SU-DHL-6 (cell line): ENCODE measurements at regions not wholly inside any gene's neighbourhood (a gene's known extent, or its start where the extent isn't known, plus 50 kb on each side); places are given as distances from the start of the nearest gene placed in this dataset.
"Not testable (repeated sequence)": the region's sequence is repeated elsewhere in the genome, so short reads cannot be mapped to it uniquely, and the experiment has no call there.

Source experiments
- H2AFZ ChIP-seq: fragments of 200-600 bp; sonication (generic); 2 replicates; pipeline ENCODE4 v1.6.1; 2014; ENCODE audit warnings: low read depth, mild to moderate bottlenecking, moderate library complexity, mixed read lengths, antibody characterized with exemption, low read length; ENCODE audit not compliant: severe bottlenecking
- H3F3A ChIP-seq: fragments of 200-600 bp; shearing (Covaris generic); 2 replicates; pipeline ENCODE4 v1.6.0; 2016; ENCODE audit warnings: antibody characterized with exemption, mild to moderate bottlenecking; ENCODE audit not compliant: insufficient read depth
- H3K27ac ChIP-seq: fragments of 200-600 bp; sonication (generic); 2 replicates; pipeline ENCODE4 v1.5.1; 2016; ENCODE audit warnings: low read depth, mild to moderate bottlenecking, low read length, moderate library complexity, mixed read lengths
- H3K27me3 ChIP-seq: fragments of 200-600 bp; sonication (generic), shearing (Covaris generic); 2 replicates; pipeline ENCODE4 v1.6.0; 2014; ENCODE audit warnings: mild to moderate bottlenecking, low read length
- H3K36me3 ChIP-seq: fragments of 200-600 bp; sonication (generic); 2 replicates; pipeline ENCODE4 v1.6.1; 2014; ENCODE audit warnings: mild to moderate bottlenecking, low read length, mixed read lengths
- H3K4me2 ChIP-seq: fragments of 300-600, 200-600 bp; shearing (Covaris generic), sonication (generic); 2 replicates; pipeline ENCODE4 v1.6.0; 2014; ENCODE audit warnings: low read length, low read depth, mild to moderate bottlenecking; ENCODE audit not compliant: poor library complexity, severe bottlenecking
- H3K4me3 ChIP-seq: fragments of 200-600 bp; sonication (generic); 2 replicates; pipeline ENCODE4 v1.5.1; 2014; ENCODE audit warnings: antibody characterized with exemption, low read length, mild to moderate bottlenecking, mixed read lengths; ENCODE audit not compliant: insufficient read depth, poor library complexity, severe bottlenecking
- H3K79me2 ChIP-seq: fragments of 200-600 bp; sonication (generic); 2 replicates; pipeline ENCODE4 v1.6.1; 2014; ENCODE audit warnings: mild to moderate bottlenecking, low read length, moderate library complexity; ENCODE audit not compliant: insufficient read depth
- H3K9ac ChIP-seq: fragments of 200-600 bp; sonication (generic); 2 replicates; pipeline ENCODE4 v1.7.0; 2014; ENCODE audit warnings: mild to moderate bottlenecking, low read length
- H3K9me2 ChIP-seq: fragments of 200-600 bp; sonication (generic); replicated peaks from 2 replicates; pipeline ENCODE4 v1.6.1; 2014; ENCODE audit warnings: low read length; ENCODE audit not compliant: insufficient read depth
- H3K9me3 ChIP-seq: fragments of 200-600 bp; sonication (generic); 2 replicates; pipeline ENCODE4 v1.6.1; 2014; ENCODE audit warnings: low read length, mixed read lengths; ENCODE audit not compliant: insufficient read depth
- H4K20me1 ChIP-seq: fragments of 200-600 bp; sonication (generic); 2 replicates; pipeline ENCODE4 v1.6.1; 2014; ENCODE audit warnings: low read depth, mild to moderate bottlenecking, antibody characterized with exemption, low read length, moderate library complexity, mixed read lengths
- EZH2phosphoT487 ChIP-seq: fragments of 200-600 bp; sonication (generic), shearing (Covaris generic); conservative IDR thresholded peaks from 2 replicates; pipeline ENCODE4 v1.6.1; 2018; ENCODE audit warnings: mild to moderate bottlenecking, antibody characterized with exemption, low read length, moderate library complexity, mixed read lengths
- TF ChIP-seq, protein P1 (sequence below): fragments of 200-600 bp; sonication (generic); IDR thresholded peaks from one replicate; pipeline ENCODE4 v1.5.1; 2017; ENCODE audit warnings: antibody characterized with exemption, mild to moderate bottlenecking, low read length, moderate library complexity; ENCODE audit not compliant: insufficient read depth, poor library complexity, severe bottlenecking

DNA sequence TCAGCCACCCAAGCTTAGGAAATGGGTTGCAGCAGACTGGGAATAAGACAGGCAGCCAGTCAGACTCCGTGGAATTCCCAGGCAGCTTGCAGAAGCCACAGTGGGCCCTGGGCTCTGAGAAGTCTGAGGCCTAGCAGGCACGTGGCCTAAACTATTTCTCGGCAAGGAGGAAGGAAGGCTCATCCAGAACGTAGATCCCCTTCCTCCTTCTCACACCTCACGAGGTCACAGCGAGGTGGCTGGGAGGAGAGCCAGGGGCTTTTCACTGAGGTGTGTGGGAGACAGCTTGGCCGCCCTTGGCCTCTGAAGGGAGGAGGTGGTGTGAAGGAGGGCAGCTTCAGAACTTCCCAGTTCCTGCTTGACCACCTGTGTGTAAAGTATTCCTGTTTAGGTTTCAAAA is 77.2 kb upstream of the CCZ1B start:
- not testable (repeated sequence) for H4K20me1 ChIP-seq, H3K9me3 ChIP-seq, H3K4me3 ChIP-seq, H3K27ac ChIP-seq, H3K79me2 ChIP-seq, H3K9me2 ChIP-seq, H3F3A ChIP-seq, H2AFZ ChIP-seq, H3K4me2 ChIP-seq, H3K9ac ChIP-seq, H3K36me3 ChIP-seq, H3K27me3 ChIP-seq

DNA sequence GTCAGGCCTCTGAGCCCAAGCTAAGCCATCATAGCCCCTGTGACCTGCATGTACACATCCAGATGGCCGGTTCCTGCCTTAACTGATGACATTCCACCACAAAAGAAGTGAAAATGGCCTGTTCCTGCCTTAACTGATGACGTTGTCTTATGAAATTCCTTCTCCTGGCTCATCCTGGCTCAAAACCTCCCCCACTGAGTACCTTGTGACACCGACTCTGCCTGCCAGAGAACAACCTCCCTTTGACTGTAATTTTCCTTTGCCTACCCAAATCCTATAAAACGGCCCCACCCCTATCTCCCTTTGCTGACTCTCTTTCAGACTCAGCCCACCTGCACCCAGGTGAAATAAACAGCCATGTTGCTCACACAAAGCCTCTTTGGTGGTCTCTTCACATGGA is 77.7 kb upstream of the CCZ1B start:
- H3F3A ChIP-seq, H3K27ac ChIP-seq, H3K4me3 ChIP-seq, H2AFZ ChIP-seq, H3K9ac ChIP-seq, H4K20me1 ChIP-seq, H3K9me2 ChIP-seq, H3K4me2 ChIP-seq, H3K9me3 ChIP-seq, H3K36me3 ChIP-seq, H3K79me2 ChIP-seq, H3K27me3 ChIP-seq: not testable (repeated sequence)

DNA sequence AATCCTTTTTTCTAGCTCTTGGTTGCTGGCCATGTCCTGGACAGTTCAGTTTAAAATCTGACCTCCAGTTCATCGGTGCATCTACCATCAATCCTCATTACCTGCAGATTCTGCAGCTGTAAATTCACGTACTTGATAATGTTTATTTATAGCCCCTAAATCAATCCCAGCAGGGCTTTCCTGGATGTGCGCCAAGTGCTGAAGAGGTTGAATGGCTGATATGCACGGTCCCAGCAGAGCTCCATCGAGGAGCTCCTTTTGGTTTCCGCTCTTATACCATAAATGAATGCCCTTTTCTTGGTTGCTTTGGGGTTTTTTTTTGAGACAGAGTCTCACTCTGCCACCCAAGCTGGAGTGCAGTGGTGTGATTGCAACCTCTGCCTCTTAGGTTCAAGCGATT is 91.2 kb upstream of the CCZ1B start:
- no peak overlapping the region for H3K27ac ChIP-seq
- no peaks in the 10 kb centered on the region for H3K9me2 ChIP-seq
- H2AFZ ChIP-seq, result no peak overlapping the region
- H3F3A ChIP-seq, result no peaks in the 10 kb centered on the region
- no peaks in the 10 kb centered on the region for H3K79me2 ChIP-seq
- no peak overlapping the region for H3K4me3 ChIP-seq
- no peak for TF ChIP-seq EZH2phosphoT487
- TF ChIP-seq, protein P1, sequence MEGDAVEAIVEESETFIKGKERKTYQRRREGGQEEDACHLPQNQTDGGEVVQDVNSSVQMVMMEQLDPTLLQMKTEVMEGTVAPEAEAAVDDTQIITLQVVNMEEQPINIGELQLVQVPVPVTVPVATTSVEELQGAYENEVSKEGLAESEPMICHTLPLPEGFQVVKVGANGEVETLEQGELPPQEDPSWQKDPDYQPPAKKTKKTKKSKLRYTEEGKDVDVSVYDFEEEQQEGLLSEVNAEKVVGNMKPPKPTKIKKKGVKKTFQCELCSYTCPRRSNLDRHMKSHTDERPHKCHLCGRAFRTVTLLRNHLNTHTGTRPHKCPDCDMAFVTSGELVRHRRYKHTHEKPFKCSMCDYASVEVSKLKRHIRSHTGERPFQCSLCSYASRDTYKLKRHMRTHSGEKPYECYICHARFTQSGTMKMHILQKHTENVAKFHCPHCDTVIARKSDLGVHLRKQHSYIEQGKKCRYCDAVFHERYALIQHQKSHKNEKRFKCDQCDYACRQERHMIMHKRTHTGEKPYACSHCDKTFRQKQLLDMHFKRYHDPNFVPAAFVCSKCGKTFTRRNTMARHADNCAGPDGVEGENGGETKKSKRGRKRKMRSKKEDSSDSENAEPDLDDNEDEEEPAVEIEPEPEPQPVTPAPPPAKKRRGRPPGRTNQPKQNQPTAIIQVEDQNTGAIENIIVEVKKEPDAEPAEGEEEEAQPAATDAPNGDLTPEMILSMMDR, result no peak
- H3K9me3 ChIP-seq, result no peaks in the 10 kb centered on the region
- no peak overlapping the region for H3K4me2 ChIP-seq
- H4K20me1 ChIP-seq, result no peaks in the 10 kb centered on the region
- H3K9ac ChIP-seq, result no peak overlapping the region
- H3K27me3 ChIP-seq, result peaks cover 2% of the 10 kb centered on the region; the same call in 1 of the 2 replicates
- H3K36me3 ChIP-seq, result no peaks in the 10 kb centered on the region

DNA sequence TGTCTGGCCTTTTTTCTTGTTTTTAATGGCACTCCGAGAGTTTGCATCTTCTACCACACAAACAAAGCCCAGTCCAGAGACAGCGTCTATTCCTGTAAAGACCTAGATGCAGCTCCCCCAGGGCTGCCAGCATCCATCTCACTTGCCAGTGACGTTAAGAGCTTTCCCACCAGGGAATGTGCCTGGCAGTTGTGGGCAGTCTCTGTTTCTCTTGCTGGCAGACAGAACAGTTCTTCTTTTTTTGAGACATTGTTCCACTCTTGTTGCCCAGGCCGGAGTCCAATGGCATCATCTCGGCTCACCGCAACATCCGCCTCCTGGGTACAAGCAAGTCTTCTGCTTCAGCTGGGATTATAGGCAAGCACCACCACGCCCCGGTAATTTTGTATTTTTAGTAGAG is 93.1 kb upstream of the CCZ1B start:
- not testable (repeated sequence) for H3K79me2 ChIP-seq, H3K4me2 ChIP-seq, H4K20me1 ChIP-seq, H3K27me3 ChIP-seq, H3K4me3 ChIP-seq, H2AFZ ChIP-seq, H3K27ac ChIP-seq, H3K9me3 ChIP-seq, H3K36me3 ChIP-seq, H3F3A ChIP-seq, H3K9me2 ChIP-seq, H3K9ac ChIP-seq

DNA sequence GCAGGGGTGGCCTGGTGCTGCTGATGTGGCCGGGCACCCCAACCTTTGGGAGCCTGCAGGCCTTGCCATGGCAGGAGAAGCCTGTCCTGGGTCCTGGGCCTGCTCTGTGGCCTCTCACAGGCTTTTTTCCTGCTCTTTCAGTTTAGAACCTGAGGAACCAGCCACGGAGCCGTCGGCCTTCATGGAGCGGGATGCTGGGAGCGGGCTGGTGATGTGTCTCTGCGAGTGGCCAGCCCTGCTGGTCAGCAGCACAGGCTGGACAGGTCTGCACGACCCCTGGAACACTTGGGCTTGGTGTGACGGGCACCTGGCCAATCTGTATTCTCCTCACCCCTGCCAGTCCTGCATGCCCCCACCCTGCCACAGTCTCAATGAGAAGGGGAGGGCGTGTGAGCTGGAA is 98.4 kb upstream of the CCZ1B start:
- H3K27me3 ChIP-seq, H3K9me2 ChIP-seq, H3K9ac ChIP-seq, H3K9me3 ChIP-seq, H3K4me3 ChIP-seq, H2AFZ ChIP-seq, H3K27ac ChIP-seq, H4K20me1 ChIP-seq, H3F3A ChIP-seq, H3K4me2 ChIP-seq, H3K79me2 ChIP-seq, H3K36me3 ChIP-seq: not testable (repeated sequence)

DNA sequence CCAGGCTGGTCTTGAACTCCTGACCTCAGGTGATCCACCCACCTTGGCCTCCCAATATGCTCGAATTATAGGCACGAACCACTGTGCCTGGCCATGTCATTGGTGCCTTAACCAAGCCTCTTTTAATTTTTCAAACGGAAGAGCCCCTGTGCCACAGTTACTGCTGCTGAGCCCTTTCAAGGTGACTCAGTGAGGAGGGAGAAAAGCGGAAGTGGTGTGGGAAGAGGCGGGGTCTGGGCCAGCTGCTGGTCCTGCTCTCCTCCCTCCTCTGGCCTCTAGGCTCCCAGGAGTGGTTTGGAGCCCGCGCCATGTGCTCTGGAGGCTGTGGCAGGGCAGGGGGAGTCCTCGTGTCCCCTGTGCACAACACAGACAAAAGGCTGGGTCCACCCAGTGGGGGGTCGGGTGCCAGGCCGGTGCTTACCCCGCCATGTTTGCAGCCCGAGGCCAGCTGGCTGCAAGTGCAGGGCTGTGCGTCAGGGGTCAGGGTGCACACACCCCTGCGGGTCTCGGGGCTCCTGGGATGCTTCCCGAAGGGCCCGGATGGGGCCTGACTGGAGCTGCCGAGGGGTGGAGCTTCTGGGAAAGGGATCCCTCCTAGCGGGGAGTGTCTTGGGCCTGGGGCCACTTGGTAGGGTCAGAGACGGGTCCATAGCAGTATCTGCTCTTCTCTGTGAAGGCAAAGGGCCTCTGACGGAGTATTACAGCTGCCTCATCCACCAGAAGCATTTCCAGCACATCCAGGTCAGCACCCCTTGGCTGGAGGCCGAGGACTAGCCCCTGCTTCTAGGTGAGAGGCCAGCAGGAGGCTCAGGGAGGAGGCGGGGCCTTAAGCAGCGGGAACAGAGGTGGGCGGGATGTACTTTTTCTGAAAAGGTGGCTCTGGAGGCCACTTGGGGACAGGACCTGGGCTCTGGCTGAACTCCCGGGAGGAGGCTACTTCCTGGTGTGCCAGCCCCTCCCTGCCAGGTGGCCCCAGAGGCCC is 100.4 kb upstream of the CCZ1B start:
- H3K9me2 ChIP-seq, H3K9ac ChIP-seq, H3K36me3 ChIP-seq, H4K20me1 ChIP-seq, H3K4me3 ChIP-seq, H3K27ac ChIP-seq, H3K27me3 ChIP-seq, H2AFZ ChIP-seq, H3K79me2 ChIP-seq, H3K9me3 ChIP-seq, H3F3A ChIP-seq, H3K4me2 ChIP-seq: not testable (repeated sequence)

DNA sequence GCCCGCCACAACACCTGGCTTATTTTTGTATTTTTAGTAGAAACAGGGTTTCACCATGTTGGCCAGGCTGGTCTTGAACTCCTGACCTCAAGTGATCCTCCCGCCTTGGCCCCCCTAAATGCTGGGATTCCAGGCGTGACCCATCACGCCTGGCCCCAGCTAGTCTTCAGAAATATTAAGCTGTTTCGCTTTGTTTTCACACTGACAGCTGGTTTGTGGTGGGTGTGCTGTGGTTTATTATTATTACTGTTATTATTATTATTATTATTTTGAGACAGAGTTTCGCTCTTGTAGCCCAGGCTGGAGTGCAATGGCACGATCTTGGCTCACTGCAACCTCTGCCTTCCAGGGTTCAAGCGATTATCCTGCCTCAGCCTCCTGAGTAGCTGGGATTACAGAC is 101.6 kb upstream of the CCZ1B start:
- H3K9ac ChIP-seq, H2AFZ ChIP-seq, H3K4me2 ChIP-seq, H4K20me1 ChIP-seq, H3K36me3 ChIP-seq, H3K4me3 ChIP-seq, H3F3A ChIP-seq, H3K27me3 ChIP-seq, H3K27ac ChIP-seq, H3K9me2 ChIP-seq, H3K9me3 ChIP-seq, H3K79me2 ChIP-seq: not testable (repeated sequence)
